ENCODE measurements at regions not wholly inside any gene's neighbourhood (a gene's known extent, or its start where the extent isn't known, plus 50 kb on each side); places are given as distances from the start of the nearest gene placed in this dataset.
"Not testable (repeated sequence)": the region's sequence is repeated elsewhere in the genome, so short reads cannot be mapped to it uniquely, and the experiment has no call there.

- no peak for TF ChIP-seq CTCF (conservative IDR thresholded peaks at IDR 0.05)
- Mint-ChIP-seq H3K9me3 (no peaks in the 10 kb centered on the region), H3K36me3 (ENCODE audit: low read depth) (no peaks in the 10 kb centered on the region), H3K27ac (no peak overlapping the region), H3K27me3 (ENCODE audit: insufficient read depth) (no peaks in the 10 kb centered on the region), H3K4me1 (peaks cover 2% of the 10 kb centered on the region), H3K4me3 (no peak overlapping the region)
- H3K4me1 ChIP-seq (ENCODE audit: control insufficient read depth, insufficient read depth, low read length): no peaks in the 10 kb centered on the region
- no peak overlapping the region for H3K9ac ChIP-seq (ENCODE audit: extremely low read depth, low read length, poor library complexity, severe bottlenecking)
- DNase-seq: no peak
- H3K4me3 ChIP-seq (ENCODE audit: low read length): no peak overlapping the region
- H3K27ac ChIP-seq (ENCODE audit: low read depth, low read length): no peak overlapping the region
- no CpG with 5 or more reads among the region's 1 CpG for WGBS, 2 experiments (ENCODE audit: insufficient coverage in 1 of 2, insufficient read length in 1 of 2)
- H3K36me3 ChIP-seq (ENCODE audit: control insufficient read depth, insufficient read depth, low read length): no peaks in the 10 kb centered on the region
- no peaks in the 10 kb centered on the region for H3K9me3 ChIP-seq (ENCODE audit: control insufficient read depth, low read length)
- H3K27me3 ChIP-seq (ENCODE audit: control insufficient read depth, insufficient read depth, low read length, poor library complexity, severe bottlenecking): no peaks in the 10 kb centered on the region
Measured at GRCh38 chrX:138791551-138791950, 80.0 kb upstream of the FGF13 start.

GRCh38 chrX:138788771-138789170, 77.3 kb upstream of the FGF13 start:
- Histone ChIP-seq H3K9ac (ENCODE audit: extremely low read depth, low read length, poor library complexity, severe bottlenecking) (no peak overlapping the region), H3K36me3 (ENCODE audit: control insufficient read depth, insufficient read depth, low read length) (no peaks in the 10 kb centered on the region), H3K9me3 (ENCODE audit: control insufficient read depth, low read length) (no peaks in the 10 kb centered on the region), H3K4me1 (ENCODE audit: control insufficient read depth, insufficient read depth, low read length) (no peaks in the 10 kb centered on the region), H3K4me3 (ENCODE audit: low read length) (no peak overlapping the region), H3K27me3 (ENCODE audit: control insufficient read depth, insufficient read depth, low read length, poor library complexity, severe bottlenecking) (no peaks in the 10 kb centered on the region), H3K27ac (ENCODE audit: low read depth, low read length) (no peak overlapping the region)
- H3K4me3 Mint-ChIP-seq: no peak overlapping the region
- peaks cover 10% of the 10 kb centered on the region for H3K9me3 Mint-ChIP-seq
- no peak overlapping the region for H3K27ac Mint-ChIP-seq
- peaks cover 2% of the 10 kb centered on the region for H3K4me1 Mint-ChIP-seq
- no peak for TF ChIP-seq CTCF (conservative IDR thresholded peaks at IDR 0.05)
- no peak for DNase-seq
- H3K27me3 Mint-ChIP-seq (ENCODE audit: insufficient read depth): no peaks in the 10 kb centered on the region
- H3K36me3 Mint-ChIP-seq (ENCODE audit: low read depth): peaks cover 5% of the 10 kb centered on the region

GRCh38 chrX:138778576-138778909, 67.0 kb upstream of the FGF13 start:
- DNase-seq: peak; percentile 52
- H3K9me3 ChIP-seq (ENCODE audit: control insufficient read depth, low read length); H3K36me3 ChIP-seq (ENCODE audit: control insufficient read depth, insufficient read depth, low read length); H3K9ac ChIP-seq (ENCODE audit: extremely low read depth, low read length, poor library complexity, severe bottlenecking); H3K4me1 Mint-ChIP-seq; H3K36me3 Mint-ChIP-seq (ENCODE audit: low read depth); H3K27me3 Mint-ChIP-seq (ENCODE audit: insufficient read depth); H3K4me1 ChIP-seq (ENCODE audit: control insufficient read depth, insufficient read depth, low read length); H3K27ac ChIP-seq (ENCODE audit: low read depth, low read length); H3K27me3 ChIP-seq (ENCODE audit: control insufficient read depth, insufficient read depth, low read length, poor library complexity, severe bottlenecking); H3K4me3 ChIP-seq (ENCODE audit: low read length): not testable (repeated sequence)
- peak overlapping the region; percentile 16 for H3K4me3 Mint-ChIP-seq
- peak overlapping the region; percentile 58 for H3K27ac Mint-ChIP-seq
- peaks cover 29% of the 10 kb centered on the region for H3K9me3 Mint-ChIP-seq
- 87% methylated on average over 10 of the region's 14 CpGs; no CpG with 5 or more reads in 1 of the 2 experiments for WGBS, 2 experiments (ENCODE audit: insufficient coverage in 1 of 2, insufficient read length in 1 of 2)

GRCh38 chrX:138777908-138778575, 66.5 kb upstream of the FGF13 start:
- H3K4me1 ChIP-seq (ENCODE audit: control insufficient read depth, insufficient read depth, low read length); H3K27me3 Mint-ChIP-seq (ENCODE audit: insufficient read depth); H3K4me3 ChIP-seq (ENCODE audit: low read length); H3K4me1 Mint-ChIP-seq; H3K36me3 Mint-ChIP-seq (ENCODE audit: low read depth); H3K27ac ChIP-seq (ENCODE audit: low read depth, low read length); DNase-seq; H3K9me3 ChIP-seq (ENCODE audit: control insufficient read depth, low read length); H3K36me3 ChIP-seq (ENCODE audit: control insufficient read depth, insufficient read depth, low read length); H3K9ac ChIP-seq (ENCODE audit: extremely low read depth, low read length, poor library complexity, severe bottlenecking); H3K27me3 ChIP-seq (ENCODE audit: control insufficient read depth, insufficient read depth, low read length, poor library complexity, severe bottlenecking): not testable (repeated sequence)
- Mint-ChIP-seq H3K27ac (peak overlapping the region; percentile 58), H3K4me3 (peak overlapping the region; percentile 16), H3K9me3 (peaks cover 29% of the 10 kb centered on the region)
- WGBS, 2 experiments (ENCODE audit: insufficient coverage in 1 of 2, insufficient read length in 1 of 2): 83 to 93% methylated on average over 1 to 11 of the region's 15 CpGs

All from endodermal cell (in vitro differentiated cells).